Fibroblast of lung (primary cell): ENCODE measurements at regions not wholly inside any gene's neighbourhood (a gene's known extent, or its start where the extent isn't known, plus 50 kb on each side); places are given as distances from the start of the nearest gene placed in this dataset.

Experiments
- CTCF ChIP-seq, 2 donors: IDR thresholded peaks in 1 of 2; conservative IDR thresholded peaks in 1 of 2; 1 replicate in 1 of 2; 2 replicates in 1 of 2; pipeline ENCODE4 v1.5.1; 2011 to 2012; ENCODE audit warnings: low read length in 2 of 2, control low read depth in 1 of 2, inconsistent platforms in 1 of 2, low read depth in 1 of 2, mild to moderate bottlenecking in 1 of 2
- EZH2 ChIP-seq: IDR thresholded peaks from 2 replicates; pipeline ENCODE4 v1.5.1; 2012; ENCODE audit warnings: low read length, control low read depth, mild to moderate bottlenecking; ENCODE audit errors: missing control alignments

GRCh38 chr5:73354406-73354805 lies 94.2 kb downstream of the FOXD1 start:
- TF ChIP-seq CTCF (conservative IDR thresholded peaks at IDR 0.05 in 1 of 2, IDR thresholded peaks at IDR 0.05 in 1 of 2; ENCODE audit: low read depth in 1 of 2, low read length in 2 of 2) (no peak), EZH2 (no peak)
